SK-N-SH treated with all-trans-retinoic acid at 6 μM for 48 hours (cell line): ENCODE measurements at regions not wholly inside any gene's neighbourhood (a gene's known extent, or its start where the extent isn't known, plus 50 kb on each side); places are given as distances from the start of the nearest gene placed in this dataset.

Experiments used
- ARNTL ChIP-seq: fragments of 450-650 bp; formaldehyde crosslinking; IDR thresholded peaks from 2 replicates; pipeline ENCODE4 v1.5.0; 2020; ENCODE audit warnings: low read depth, mild to moderate bottlenecking, moderate library complexity, borderline replicate concordance
- ISL1 ChIP-seq: fragments of 250-450 bp; sonication (Bioruptor Pico); IDR thresholded peaks from 2 replicates; pipeline ENCODE4 v2.1.2; 2022; ENCODE audit warnings: mild to moderate bottlenecking, moderate library complexity
- OSR1 ChIP-seq: fragments of 250-450 bp; sonication (Bioruptor Pico); IDR thresholded peaks from 2 replicates; pipeline ENCODE4 v1.8.0; 2022; ENCODE audit warnings: moderate library complexity, mild to moderate bottlenecking, inconsistent platforms
- RARB ChIP-seq: fragments of 250-450 bp; sonication (Bioruptor Pico); IDR thresholded peaks from 2 replicates; pipeline ENCODE4 v1.8.0; 2021; ENCODE audit warnings: mild to moderate bottlenecking, moderate library complexity
- ZFP3 ChIP-seq: fragments of 250-450 bp; sonication (Bioruptor Pico); IDR thresholded peaks from 2 replicates; pipeline ENCODE4 v1.5.0; 2020; ENCODE audit warnings: mild to moderate bottlenecking, moderate library complexity

- TF ChIP-seq RARB (CRISPR knock-in tag), result no peak
- no peak for TF ChIP-seq ZFP3 (CRISPR knock-in tag)
- TF ChIP-seq ARNTL, result no peak
- no peak for TF ChIP-seq OSR1 (CRISPR knock-in tag)
- TF ChIP-seq ISL1 (CRISPR knock-in tag), result no peak
Observed at GRCh38 chr7:20906801-20907453, 120.2 kb upstream of the SP8 start.
